ENCODE measurements at regions not wholly inside any gene's neighbourhood (a gene's known extent, or its start where the extent isn't known, plus 50 kb on each side); places are given as distances from the start of the nearest gene placed in this dataset.

GRCh38 chr7:9945131-9945530 lies 1028.5 kb upstream of the PHF14 start:
- no peaks in the 10 kb centered on the region for H3K9me3 ChIP-seq (ENCODE audit: control insufficient read depth, low read depth, low read length)
- H3K56ac ChIP-seq (ENCODE audit: insufficient read length, low read depth, low read length), result no peak overlapping the region
- no peaks in the 10 kb centered on the region for H4K20me1 ChIP-seq (ENCODE audit: control insufficient read depth, insufficient read depth, insufficient read length)
- H3K4me2 ChIP-seq (ENCODE audit: insufficient read depth, insufficient read length, low read length), result no peak overlapping the region
- H3K27ac ChIP-seq (ENCODE audit: insufficient read length, low read depth, low read length), result no peak overlapping the region
- H2BK12ac ChIP-seq (ENCODE audit: insufficient read length, low read depth, low read length), result no peak overlapping the region
- no peak overlapping the region for H3K23ac ChIP-seq (ENCODE audit: insufficient read length, low read depth, low read length)
- no peak for DNase-seq
- H3K14ac ChIP-seq (ENCODE audit: insufficient read depth, low read length), result no peak overlapping the region
- H2BK5ac ChIP-seq (ENCODE audit: insufficient read length, low read length), result no peak overlapping the region
- TF ChIP-seq CTCF (conservative IDR thresholded peaks at IDR 0.05), result no peak
- Mint-ChIP-seq H3K36me3 (ENCODE audit: insufficient read depth in 1 of 3, low read depth in 3 of 3) (peaks cover 0 to 12% (median 3%) of the 10 kb centered on the region in 3 experiments; a peak in 5 of 7 replicates), H3K9me3 (peaks cover 3 to 5% of the 10 kb centered on the region in 2 experiments; a peak in 3 of 5 replicates), H3K4me1 (peaks cover 13% of the 10 kb centered on the region in 2 experiments; a peak in 3 of 4 replicates), H3K4me3 (no peak overlapping the region), H3K27ac (0 out of 7 replicates have a peak overlapping the region, but pooled peaks of 1 of the 3 experiments have one; percentile 10), H3K27me3 (ENCODE audit: low read depth) (no peaks in the 10 kb centered on the region; the same call in 1 of the 2 replicates)
- H3K27me3 ChIP-seq (ENCODE audit: insufficient read depth, low read length), result no peaks in the 10 kb centered on the region
- no peak overlapping the region for H4K8ac ChIP-seq (replicated peaks; ENCODE audit: insufficient read length, low read depth, low read length)
- H2AK5ac ChIP-seq (ENCODE audit: insufficient read length, low read length), result no peak overlapping the region
- H2BK120ac ChIP-seq (ENCODE audit: low read depth, low read length, poor library complexity, severe bottlenecking), result no peak overlapping the region
- H3K4ac ChIP-seq (ENCODE audit: low read depth, low read length), result no peak overlapping the region
- H3K79me2 ChIP-seq (ENCODE audit: insufficient read depth, low read length), result no peaks in the 10 kb centered on the region
- no peaks in the 10 kb centered on the region for H3K79me1 ChIP-seq (ENCODE audit: insufficient read depth, low read depth, low read length, poor library complexity, severe bottlenecking)
- H2AFZ ChIP-seq (ENCODE audit: low read length), result no peak overlapping the region
- H4K91ac ChIP-seq (ENCODE audit: insufficient read length, low read depth, low read length), result no peak overlapping the region
- no peak overlapping the region for H4K5ac ChIP-seq (ENCODE audit: insufficient read length, low read depth, low read length)
- H2BK20ac ChIP-seq (ENCODE audit: low read depth, low read length, poor library complexity, severe bottlenecking), result no peak overlapping the region
- H3T11ph ChIP-seq (ENCODE audit: low read length), result no peak overlapping the region
- no peaks in the 10 kb centered on the region; the same call in none of the 2 replicates for H3K4me1 ChIP-seq (ENCODE audit: insufficient read depth, low read length)
- H2BK15ac ChIP-seq (ENCODE audit: low read depth, low read length), result no peak overlapping the region
- H3K18ac ChIP-seq (ENCODE audit: insufficient read length, low read depth, low read length), result no peak overlapping the region
- H3K23me2 ChIP-seq (ENCODE audit: insufficient read length, low read depth, low read length, poor library complexity, severe bottlenecking), result no peaks in the 10 kb centered on the region
- H3K9ac ChIP-seq (ENCODE audit: extremely low read depth, insufficient read length, low read length), result no peak overlapping the region

Data from H9 (cell line).